ENCODE measurements at regions not wholly inside any gene's neighbourhood (a gene's known extent, or its start where the extent isn't known, plus 50 kb on each side); places are given as distances from the start of the nearest gene placed in this dataset.

DNA sequence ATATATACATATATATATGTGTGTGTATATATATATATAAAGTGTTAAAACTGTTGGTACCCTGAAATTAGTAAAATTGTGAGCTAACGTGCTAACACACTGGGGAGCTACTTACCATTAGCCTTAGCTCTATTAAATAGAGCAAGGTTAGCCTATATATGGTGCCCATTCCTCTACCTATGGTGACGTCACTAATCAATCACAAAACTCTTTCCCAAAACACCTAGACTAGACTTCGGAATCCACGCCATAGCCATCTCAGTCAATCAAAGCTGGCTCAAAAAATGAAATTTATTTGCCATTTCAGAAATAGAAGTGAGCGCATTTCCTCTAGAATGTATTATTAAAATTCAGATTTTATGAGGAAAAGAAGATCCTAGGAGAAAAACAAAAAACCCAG lies 229.0 kb upstream of the TENM3 start:
- no peak for DNase-seq (ENCODE audit: low read depth)

- DNase-seq (ENCODE audit: low read depth): no peak
Measured at GRCh38 chr4:182015014-182015413, 228.2 kb upstream of the TENM3 start.

DNA sequence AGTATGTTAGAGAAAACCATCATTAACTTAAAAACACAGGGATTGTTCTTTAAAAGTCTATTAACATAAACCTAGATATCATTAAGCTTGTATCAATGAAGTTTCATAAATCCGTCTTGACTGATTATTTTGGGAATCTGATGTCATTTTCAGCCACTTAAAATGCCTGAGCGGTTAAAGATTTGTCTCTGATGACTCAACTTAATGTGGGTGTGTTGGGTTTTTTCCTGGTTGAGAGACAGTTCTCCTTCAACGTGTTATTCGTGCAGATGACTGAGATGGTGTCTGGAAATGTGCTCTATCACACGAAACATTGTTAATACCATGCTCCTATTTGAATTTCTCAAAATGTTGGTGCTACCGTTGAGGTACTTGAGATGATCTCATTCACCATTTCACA lies 227.3 kb upstream of the TENM3 start:
- DNase-seq (ENCODE audit: low read depth): no peak

DNA sequence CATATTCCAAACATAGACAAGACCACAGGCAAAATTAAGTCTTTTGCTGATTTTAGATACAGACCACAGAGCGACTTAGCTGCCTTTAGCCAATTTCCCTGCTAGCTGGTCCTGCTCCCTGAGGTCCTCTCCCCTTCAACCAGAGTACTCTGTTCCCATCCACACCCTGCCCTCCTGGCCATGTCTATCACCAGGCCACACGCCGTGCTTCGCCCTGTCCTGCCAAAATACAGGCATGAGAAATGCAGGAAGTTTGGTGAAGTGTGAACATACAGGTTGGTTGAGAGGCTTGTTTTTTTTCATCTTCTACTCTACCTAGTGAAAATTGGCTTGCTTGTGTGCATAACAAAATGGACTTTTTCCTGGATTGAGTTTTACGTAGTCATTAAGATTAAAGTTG lies 226.2 kb upstream of the TENM3 start:
- DNase-seq (ENCODE audit: low read depth): no peak

DNA sequence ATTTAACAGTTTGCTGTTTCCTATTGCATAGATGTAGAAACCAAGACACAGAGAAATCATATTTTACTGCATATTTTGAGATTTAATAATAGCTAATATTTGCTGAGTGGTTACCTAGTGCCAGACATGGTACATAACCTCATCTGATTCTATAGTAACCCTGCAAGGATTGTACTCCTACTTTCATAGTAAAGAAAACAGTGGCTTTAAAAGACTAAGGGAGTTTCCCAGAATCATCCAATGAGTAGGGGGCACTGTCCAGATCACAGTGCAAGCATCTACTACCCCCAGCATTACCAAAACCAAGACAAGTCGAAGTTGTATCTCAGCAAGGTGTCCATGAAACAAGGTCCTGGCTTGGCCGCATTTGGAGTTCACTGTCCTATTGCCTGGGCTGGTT lies 224.5 kb upstream of the TENM3 start:
- DNase-seq (ENCODE audit: low read depth): no peak

- no peak for DNase-seq (ENCODE audit: low read depth)
Measured at GRCh38 chr4:182019148-182019652, 224.0 kb upstream of the TENM3 start.

DNA sequence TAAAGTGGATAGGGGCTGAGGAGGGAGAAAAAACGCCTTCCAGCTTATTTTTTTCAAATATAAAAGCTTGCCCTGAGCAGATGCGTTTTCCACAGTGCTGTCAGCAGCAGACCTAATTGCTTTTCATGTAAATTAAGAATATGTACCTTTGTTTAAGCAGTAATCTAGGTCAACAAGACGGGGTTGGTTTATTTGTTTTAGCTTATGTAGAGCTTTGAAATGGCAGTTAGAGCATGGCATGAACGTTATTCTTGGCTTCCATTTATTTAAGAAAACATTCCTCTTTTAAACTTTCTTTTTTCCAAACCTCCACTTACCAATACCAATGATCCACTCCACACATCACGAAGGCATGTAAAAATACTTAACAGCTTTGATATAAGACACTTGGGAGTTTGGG lies 220.3 kb upstream of the TENM3 start:
- DNase-seq (ENCODE audit: low read depth): no peak

DNA sequence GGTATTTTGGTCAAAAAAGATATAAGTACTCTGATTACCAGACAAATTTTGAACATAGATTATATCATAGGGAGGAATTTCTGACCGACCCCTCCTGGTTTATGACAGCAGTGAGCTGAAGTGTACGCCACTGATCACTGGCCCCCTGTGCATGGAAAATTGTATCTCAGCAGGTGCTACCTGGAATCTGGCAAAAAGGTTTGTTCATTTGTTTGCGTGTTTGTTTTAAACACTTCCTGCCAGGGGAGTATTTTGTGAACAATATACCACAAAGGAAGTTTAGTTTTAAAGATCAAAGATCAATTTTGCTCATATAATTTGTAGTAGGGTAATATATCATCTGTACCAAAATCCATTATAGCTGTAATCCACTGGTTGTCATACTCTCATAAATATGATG lies 219.7 kb upstream of the TENM3 start:
- no peak for DNase-seq (ENCODE audit: low read depth)

DNA sequence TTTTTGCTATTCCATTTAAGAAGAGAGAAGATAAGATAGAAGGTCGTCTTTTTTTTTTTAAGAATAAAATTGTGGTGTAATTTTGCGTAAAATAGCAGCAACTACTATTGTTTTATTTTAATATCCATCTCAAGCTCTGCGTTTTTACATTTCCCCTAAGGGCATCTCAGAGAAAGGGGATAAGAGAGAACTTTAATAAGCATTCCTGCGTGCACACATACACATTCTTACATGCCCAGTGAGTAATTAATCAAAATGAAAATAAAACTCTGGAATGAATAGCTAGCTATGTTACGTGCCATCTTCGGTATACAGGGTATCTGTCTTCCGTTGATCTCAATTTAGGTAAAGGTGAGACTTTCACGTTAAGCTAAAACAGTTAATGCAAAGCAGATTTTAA lies 200.3 kb upstream of the TENM3 start:
- DNase-seq (ENCODE audit: low read depth): no peak

DNA sequence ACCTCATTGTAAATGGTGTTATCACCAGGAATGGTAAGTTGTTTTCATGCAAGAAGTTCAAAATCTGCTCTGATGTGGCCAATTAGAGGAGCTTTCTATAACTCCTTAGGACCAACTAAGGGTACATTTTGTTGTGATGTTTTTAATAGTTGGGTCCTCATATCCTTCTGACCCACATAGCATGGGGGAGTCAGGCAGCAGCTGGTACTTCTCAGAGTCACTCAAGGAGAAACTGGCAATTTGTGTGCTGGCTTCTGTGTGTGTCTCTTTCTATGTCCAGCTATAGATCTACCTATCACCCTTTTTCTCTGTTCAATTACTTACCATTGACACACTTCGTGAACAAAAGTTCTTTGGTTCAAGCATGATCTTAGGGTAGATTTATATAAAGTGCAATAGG lies 194.3 kb upstream of the TENM3 start:
- no peak for DNase-seq (ENCODE audit: low read depth)

- no peak for DNase-seq (ENCODE audit: low read depth)
Measured at GRCh38 chr4:182056866-182057265, 186.3 kb upstream of the TENM3 start.

GRCh38 chr4:182062458-182062857 lies 180.7 kb upstream of the TENM3 start:
- no peak for DNase-seq (ENCODE audit: low read depth)

DNA sequence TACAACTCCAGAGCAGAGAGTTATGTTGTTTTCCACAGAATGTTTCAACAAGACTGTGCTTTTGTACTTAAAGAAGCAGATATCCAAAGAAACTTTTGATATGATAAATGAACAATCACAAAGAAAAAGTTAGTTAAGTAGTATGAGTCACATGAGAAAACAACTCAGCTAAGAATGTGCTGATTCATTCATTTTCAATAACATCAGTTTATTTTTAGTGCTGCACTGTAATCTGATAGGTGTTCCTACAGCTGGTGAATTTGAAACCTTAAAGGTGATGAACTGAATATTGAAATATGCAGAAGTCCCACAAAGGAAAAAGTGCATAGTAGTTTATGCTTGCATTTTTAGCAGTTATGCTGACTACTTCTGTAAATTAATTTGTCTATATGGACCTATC lies 180.3 kb upstream of the TENM3 start:
- DNase-seq (ENCODE audit: low read depth): no peak

DNA sequence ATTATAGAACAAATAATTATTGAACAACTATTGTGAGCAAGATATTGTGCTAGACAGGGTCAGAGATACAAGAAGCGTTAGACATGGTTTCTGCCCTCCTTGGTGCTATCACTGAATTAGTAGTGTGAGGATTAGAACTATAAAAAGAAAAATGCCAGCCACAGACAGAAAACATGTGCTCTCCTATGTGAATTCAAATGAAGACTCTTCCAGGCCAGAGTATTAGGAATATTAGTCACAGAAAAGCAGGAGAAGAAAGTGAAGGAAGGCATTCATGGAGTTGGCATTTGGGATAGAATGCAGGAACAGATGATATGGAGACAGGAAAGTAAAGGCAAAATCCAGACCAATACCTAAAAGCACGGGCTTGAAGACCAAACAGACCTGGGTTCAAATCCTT lies 179.6 kb upstream of the TENM3 start:
- DNase-seq (ENCODE audit: low read depth): no peak

DNA sequence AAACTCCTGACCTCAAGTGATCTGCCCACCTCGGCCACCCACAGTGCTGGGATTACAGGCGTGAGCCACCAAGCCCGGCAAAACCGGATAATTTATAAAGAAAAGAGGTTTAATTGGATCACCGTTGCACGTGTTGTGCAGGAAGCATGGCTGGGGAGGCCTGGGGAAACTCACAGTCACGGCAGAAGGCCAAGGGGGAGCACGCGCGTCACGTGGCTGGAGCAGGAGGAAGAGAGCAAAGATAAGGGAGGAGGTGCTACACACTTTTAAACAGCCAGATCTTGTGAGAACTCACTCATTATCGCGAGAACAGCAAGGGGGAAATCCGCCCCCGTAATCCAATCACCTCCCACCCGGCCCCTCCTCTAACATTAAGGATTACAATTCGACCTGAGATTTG lies 177.9 kb upstream of the TENM3 start:
- no peak for DNase-seq (ENCODE audit: low read depth)

DNA sequence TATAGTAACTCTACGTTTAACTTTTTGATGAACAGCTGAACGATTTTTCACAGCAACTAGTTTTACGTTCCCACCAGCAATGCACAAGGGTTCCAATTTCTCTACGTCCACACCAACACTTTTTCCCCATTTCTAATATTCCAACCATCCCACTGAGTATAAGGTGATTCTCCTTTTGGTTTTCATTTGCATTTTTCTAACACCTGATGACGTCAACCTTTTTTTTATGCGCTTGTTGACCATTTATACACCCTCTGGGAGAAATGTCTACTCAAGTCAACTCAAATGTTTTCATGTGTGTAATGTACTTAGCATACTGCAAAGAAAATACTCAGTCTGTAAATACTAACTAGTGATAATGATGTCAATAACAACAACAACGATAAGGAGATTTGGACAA lies 177.2 kb upstream of the TENM3 start:
- DNase-seq (ENCODE audit: low read depth): no peak

GRCh38 chr4:182067828-182068227 lies 175.4 kb upstream of the TENM3 start:
- DNase-seq (ENCODE audit: low read depth): no peak

DNA sequence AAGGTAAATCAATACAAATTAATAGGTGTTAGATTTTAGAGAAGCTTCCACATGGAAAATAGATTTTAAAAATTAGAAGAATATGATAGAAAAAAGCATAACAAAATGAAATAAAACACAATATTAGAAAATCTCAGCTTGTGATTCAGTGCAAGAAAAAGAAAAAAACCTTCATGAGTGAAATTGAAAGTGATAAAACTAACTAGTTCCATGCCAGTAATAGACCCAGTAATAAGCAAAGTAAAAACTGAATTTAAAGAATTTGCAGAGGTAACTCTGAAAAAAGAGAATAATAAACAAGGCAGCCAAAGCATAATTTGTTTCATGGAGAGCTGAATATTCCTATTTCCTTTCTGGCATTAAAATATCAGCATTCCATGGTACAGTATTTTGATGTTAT lies 174.3 kb upstream of the TENM3 start:
- no peak for DNase-seq (ENCODE audit: low read depth)

DNA sequence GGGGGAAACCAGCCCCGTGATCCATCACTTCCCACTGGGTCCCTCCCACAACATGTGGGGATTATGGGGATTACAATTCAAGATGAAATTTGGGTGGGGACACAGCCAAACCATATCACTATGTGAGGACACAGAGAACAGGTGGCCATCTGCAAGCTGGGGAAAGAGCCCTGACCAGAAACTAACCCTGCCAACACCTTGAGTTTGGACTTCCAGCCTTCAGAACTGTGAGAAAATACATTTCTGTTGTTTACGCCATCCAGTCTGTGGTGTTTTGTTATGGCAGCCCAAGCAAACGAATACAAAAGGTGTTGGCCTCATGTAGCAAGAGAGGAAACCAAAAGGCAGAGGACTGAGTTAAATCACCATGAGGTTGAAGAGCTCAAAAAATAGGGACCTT lies 169.9 kb upstream of the TENM3 start:
- DNase-seq (ENCODE audit: low read depth): no peak

DNA sequence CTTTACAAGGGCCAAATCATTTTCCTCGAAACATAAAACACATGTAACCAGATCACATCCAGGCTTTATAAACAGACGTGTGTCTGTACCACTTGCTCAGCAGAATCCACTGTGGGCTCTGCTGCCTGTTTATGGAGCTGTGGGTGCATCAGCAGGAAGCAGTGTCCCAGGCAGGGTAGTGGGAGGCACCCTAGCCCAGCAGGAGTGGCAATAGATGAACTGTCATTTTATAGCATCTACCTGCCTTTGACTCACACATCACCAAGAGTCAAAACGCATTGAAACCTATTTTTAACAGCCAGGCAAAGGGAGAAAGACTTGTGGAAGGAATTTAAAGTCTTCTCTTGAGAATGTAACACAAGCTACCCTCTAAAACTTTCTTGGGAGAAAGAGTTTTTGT lies 169.1 kb upstream of the TENM3 start:
- no peak for DNase-seq (ENCODE audit: low read depth)

- DNase-seq (ENCODE audit: low read depth): no peak
Measured at GRCh38 chr4:182074810-182075209, 168.4 kb upstream of the TENM3 start.

- DNase-seq (ENCODE audit: low read depth): no peak
Measured at GRCh38 chr4:182082910-182083309, 160.3 kb upstream of the TENM3 start.

- DNase-seq (ENCODE audit: low read depth): no peak
Measured at GRCh38 chr4:182083671-182084410, 159.4 kb upstream of the TENM3 start.

DNA sequence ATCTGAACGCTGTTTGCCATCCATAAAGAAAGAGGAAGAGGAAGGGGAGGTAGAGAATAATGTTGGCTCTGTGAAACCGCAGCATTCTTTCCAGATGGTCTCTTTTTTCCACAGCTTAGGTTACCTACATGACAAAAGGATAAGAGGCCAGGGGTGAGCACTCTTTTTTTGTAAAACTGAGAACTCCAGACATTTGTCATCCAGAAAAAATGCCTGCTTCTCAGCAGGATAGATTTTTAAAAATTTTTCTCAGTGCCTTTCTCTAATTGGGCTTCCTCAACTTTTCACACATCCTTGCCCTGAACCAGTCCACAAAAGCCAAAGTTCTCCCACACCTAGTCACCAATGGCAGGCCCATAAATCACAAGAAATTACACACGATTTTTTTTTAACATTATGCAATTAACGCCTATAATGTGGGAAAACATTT lies 158.1 kb upstream of the TENM3 start:
- no peak for DNase-seq (ENCODE audit: low read depth)
